ENCODE measurements at regions not wholly inside any gene's neighbourhood (a gene's known extent, or its start where the extent isn't known, plus 50 kb on each side); places are given as distances from the start of the nearest gene placed in this dataset.

DNA sequence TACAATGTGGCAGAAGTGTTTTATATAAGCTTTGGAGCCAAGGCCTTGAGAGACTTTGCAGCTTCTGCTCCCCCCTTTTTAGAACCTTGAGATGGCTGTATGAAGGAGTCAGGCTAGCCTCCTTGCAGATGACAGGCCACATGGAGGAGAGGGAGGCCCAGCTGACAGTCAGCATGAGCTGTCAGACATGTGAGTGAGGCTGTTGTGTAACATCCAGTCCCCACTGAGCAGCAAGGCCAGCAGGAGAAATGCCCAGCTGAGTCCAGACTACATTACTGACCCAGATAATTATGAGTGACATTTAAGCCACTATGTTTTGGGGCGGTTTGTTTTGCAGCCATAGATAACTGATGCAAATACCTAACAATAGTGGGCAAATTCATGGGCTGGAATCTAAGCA is 515.3 kb upstream of the ARX start:
- DNase-seq (ENCODE audit: low read depth in 1 of 2, low spot score in 1 of 2): no peak
- Histone ChIP-seq H3K4me3 (replicated peaks; ENCODE audit: insufficient read depth, low read length) (no peak overlapping the region), H3K27me3 (ENCODE audit: insufficient read depth, poor library complexity, severe bottlenecking) (no peaks in the 10 kb centered on the region), H3K27ac (replicated peaks) (no peak overlapping the region)
- TF ChIP-seq, protein P1, sequence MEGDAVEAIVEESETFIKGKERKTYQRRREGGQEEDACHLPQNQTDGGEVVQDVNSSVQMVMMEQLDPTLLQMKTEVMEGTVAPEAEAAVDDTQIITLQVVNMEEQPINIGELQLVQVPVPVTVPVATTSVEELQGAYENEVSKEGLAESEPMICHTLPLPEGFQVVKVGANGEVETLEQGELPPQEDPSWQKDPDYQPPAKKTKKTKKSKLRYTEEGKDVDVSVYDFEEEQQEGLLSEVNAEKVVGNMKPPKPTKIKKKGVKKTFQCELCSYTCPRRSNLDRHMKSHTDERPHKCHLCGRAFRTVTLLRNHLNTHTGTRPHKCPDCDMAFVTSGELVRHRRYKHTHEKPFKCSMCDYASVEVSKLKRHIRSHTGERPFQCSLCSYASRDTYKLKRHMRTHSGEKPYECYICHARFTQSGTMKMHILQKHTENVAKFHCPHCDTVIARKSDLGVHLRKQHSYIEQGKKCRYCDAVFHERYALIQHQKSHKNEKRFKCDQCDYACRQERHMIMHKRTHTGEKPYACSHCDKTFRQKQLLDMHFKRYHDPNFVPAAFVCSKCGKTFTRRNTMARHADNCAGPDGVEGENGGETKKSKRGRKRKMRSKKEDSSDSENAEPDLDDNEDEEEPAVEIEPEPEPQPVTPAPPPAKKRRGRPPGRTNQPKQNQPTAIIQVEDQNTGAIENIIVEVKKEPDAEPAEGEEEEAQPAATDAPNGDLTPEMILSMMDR (IDR thresholded peaks at IDR 0.05; ENCODE audit: insufficient read depth, low read length): no peak
- TF ChIP-seq POLR2AphosphoS5 (IDR thresholded peaks at IDR 0.05; ENCODE audit: low read depth): no peak
- TF ChIP-seq, protein P2, sequence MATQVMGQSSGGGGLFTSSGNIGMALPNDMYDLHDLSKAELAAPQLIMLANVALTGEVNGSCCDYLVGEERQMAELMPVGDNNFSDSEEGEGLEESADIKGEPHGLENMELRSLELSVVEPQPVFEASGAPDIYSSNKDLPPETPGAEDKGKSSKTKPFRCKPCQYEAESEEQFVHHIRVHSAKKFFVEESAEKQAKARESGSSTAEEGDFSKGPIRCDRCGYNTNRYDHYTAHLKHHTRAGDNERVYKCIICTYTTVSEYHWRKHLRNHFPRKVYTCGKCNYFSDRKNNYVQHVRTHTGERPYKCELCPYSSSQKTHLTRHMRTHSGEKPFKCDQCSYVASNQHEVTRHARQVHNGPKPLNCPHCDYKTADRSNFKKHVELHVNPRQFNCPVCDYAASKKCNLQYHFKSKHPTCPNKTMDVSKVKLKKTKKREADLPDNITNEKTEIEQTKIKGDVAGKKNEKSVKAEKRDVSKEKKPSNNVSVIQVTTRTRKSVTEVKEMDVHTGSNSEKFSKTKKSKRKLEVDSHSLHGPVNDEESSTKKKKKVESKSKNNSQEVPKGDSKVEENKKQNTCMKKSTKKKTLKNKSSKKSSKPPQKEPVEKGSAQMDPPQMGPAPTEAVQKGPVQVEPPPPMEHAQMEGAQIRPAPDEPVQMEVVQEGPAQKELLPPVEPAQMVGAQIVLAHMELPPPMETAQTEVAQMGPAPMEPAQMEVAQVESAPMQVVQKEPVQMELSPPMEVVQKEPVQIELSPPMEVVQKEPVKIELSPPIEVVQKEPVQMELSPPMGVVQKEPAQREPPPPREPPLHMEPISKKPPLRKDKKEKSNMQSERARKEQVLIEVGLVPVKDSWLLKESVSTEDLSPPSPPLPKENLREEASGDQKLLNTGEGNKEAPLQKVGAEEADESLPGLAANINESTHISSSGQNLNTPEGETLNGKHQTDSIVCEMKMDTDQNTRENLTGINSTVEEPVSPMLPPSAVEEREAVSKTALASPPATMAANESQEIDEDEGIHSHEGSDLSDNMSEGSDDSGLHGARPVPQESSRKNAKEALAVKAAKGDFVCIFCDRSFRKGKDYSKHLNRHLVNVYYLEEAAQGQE (IDR thresholded peaks at IDR 0.05; ENCODE audit: insufficient replicate concordance, low read depth): no peak
- TF ChIP-seq SPI1 (IDR thresholded peaks at IDR 0.05; ENCODE audit: borderline replicate concordance, low read depth): no peak
- TF ChIP-seq GABPA (IDR thresholded peaks at IDR 0.05; ENCODE audit: low read depth): no peak

DNA sequence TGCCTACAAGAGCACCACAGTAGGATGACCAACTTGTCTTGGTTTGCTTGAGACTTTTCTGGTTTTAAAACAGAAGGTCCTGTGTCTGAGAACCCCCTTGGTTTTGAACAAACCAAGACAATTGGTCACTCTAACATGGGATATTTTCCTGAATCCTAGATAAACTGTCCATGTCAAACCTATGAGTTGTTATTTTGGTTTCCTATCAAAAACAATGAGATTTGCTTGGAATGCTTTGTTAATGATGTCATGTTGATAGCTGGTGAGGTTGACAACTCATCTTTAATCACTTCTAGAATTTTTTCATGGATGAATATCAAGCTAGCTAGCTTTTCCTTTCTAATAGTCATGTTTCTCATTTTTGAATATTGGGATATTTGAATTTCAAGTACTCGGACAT is 518.3 kb upstream of the ARX start:
- no peak for DNase-seq (ENCODE audit: low read depth in 1 of 2, low spot score in 1 of 2)
- Histone ChIP-seq H3K4me3 (replicated peaks; ENCODE audit: insufficient read depth, low read length) (no peak overlapping the region), H3K27ac (replicated peaks) (no peak overlapping the region), H3K27me3 (ENCODE audit: insufficient read depth, poor library complexity, severe bottlenecking) (no peaks in the 10 kb centered on the region)
- TF ChIP-seq SPI1 (IDR thresholded peaks at IDR 0.05; ENCODE audit: borderline replicate concordance, low read depth): no peak
- TF ChIP-seq, protein P2 (IDR thresholded peaks at IDR 0.05; ENCODE audit: insufficient replicate concordance, low read depth): no peak
- TF ChIP-seq, protein P1 (IDR thresholded peaks at IDR 0.05; ENCODE audit: insufficient read depth, low read length): no peak
- TF ChIP-seq GABPA (IDR thresholded peaks at IDR 0.05; ENCODE audit: low read depth): no peak
- TF ChIP-seq POLR2AphosphoS5 (IDR thresholded peaks at IDR 0.05; ENCODE audit: low read depth): no peak

DNA sequence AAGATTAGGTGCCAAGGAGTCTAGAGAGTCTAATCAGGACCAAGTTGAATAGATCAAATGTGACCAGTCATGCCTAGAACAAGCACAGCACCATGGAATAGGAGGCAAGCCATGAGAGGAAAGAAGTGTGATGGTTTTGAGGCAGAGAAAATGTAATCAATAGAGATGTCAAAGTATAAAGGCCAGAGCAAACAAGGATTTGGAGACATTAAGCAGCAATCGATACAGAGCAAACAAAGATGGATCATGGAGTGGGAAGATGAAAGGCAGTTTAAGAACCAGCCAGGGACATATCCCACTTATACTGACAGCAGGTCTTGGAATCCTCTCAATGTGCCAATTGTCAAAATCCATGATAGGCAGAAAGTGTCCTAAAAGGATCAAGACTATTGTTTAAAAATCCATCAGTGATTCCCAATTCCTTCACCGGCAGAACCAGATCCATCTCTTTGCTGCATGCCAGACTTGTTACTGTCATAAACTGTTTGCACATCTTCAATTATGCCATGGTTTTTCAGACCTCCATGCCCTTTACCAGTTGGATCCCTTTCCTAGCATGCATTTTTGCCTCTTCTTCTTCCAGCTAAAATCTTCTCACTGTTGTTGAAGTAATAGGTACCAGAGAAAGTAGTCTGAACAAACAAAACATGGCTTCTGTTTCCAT is 520.7 kb upstream of the ARX start:
- DNase-seq (ENCODE audit: low read depth in 1 of 2, low spot score in 1 of 2): no peak
- Histone ChIP-seq H3K27me3 (ENCODE audit: insufficient read depth, poor library complexity, severe bottlenecking) (no peaks in the 10 kb centered on the region), H3K27ac (replicated peaks) (no peak overlapping the region), H3K4me3 (replicated peaks; ENCODE audit: insufficient read depth, low read length) (no peak overlapping the region)
- TF ChIP-seq, protein P1 (IDR thresholded peaks at IDR 0.05; ENCODE audit: insufficient read depth, low read length): no peak
- no peak for TF ChIP-seq SPI1 (IDR thresholded peaks at IDR 0.05; ENCODE audit: borderline replicate concordance, low read depth)
- no peak for TF ChIP-seq GABPA (IDR thresholded peaks at IDR 0.05; ENCODE audit: low read depth)
- no peak for TF ChIP-seq POLR2AphosphoS5 (IDR thresholded peaks at IDR 0.05; ENCODE audit: low read depth)
- TF ChIP-seq, protein P2 (IDR thresholded peaks at IDR 0.05; ENCODE audit: insufficient replicate concordance, low read depth): no peak
